ENCODE measurements at regions not wholly inside any gene's neighbourhood (a gene's known extent, or its start where the extent isn't known, plus 50 kb on each side); places are given as distances from the start of the nearest gene placed in this dataset.
"Not testable (repeated sequence)": the region's sequence is repeated elsewhere in the genome, so short reads cannot be mapped to it uniquely, and the experiment has no call there.

- Histone ChIP-seq H3K9me3 (peaks cover 0 to 3% of the 10 kb centered on the region in 2 donors), H3K4me3 (no peak overlapping the region), H3K27ac (no peak overlapping the region), H3K27me3 (no peaks in the 10 kb centered on the region), H3K36me3 (no peaks in the 10 kb centered on the region), H3K4me1 (no peaks in the 10 kb centered on the region)
- TF ChIP-seq CTCF (IDR thresholded peaks at IDR 0.05) (no peak), POLR2A (IDR thresholded peaks at IDR 0.05) (no peak), POLR2AphosphoS5 (IDR thresholded peaks at IDR 0.05) (no peak)
- DNase-seq (ENCODE audit: low spot score in 2 of 2), result no peak
- intact Hi-C loops (cut with DNase I; ENCODE audit: low total_unique reads), result no loop called here
These were observed 361.0 kb upstream of the FZD8 start for GRCh38 chr10:36003031-36003600.

- no peak overlapping the region for H3K4me3 ChIP-seq
- H3K27ac ChIP-seq, result no peak overlapping the region
- no peak for TF ChIP-seq CTCF (IDR thresholded peaks at IDR 0.05)
- TF ChIP-seq POLR2AphosphoS5 (IDR thresholded peaks at IDR 0.05), result no peak
- no peak for TF ChIP-seq POLR2A (IDR thresholded peaks at IDR 0.05)
- no peak for DNase-seq (ENCODE audit: low spot score in 2 of 2)
- intact Hi-C loops (cut with DNase I; ENCODE audit: low total_unique reads), result no loop called here
- peaks cover 0 to 3% of the 10 kb centered on the region in 2 donors for H3K9me3 ChIP-seq
- no peaks in the 10 kb centered on the region for H3K36me3 ChIP-seq
- H3K4me1 ChIP-seq, result no peaks in the 10 kb centered on the region
- H3K27me3 ChIP-seq, result no peaks in the 10 kb centered on the region
These were observed 360.3 kb upstream of the FZD8 start for GRCh38 chr10:36002445-36002844.

- intact Hi-C loops (cut with DNase I; ENCODE audit: low total_unique reads); H3K36me3 ChIP-seq; DNase-seq (ENCODE audit: low spot score in 2 of 2); H3K9me3 ChIP-seq; H3K27ac ChIP-seq; H3K4me3 ChIP-seq; H3K27me3 ChIP-seq; H3K4me1 ChIP-seq: not testable (repeated sequence)
These were observed 358.7 kb upstream of the FZD8 start for GRCh38 chr10:36000754-36001153.

GRCh38 chr10:35998026-35998425, 355.9 kb upstream of the FZD8 start:
- TF ChIP-seq POLR2A (IDR thresholded peaks at IDR 0.05), result no peak
- TF ChIP-seq CTCF (IDR thresholded peaks at IDR 0.05), result no peak
- intact Hi-C loops (cut with DNase I; ENCODE audit: low total_unique reads), result no loop called here

GRCh38 chr10:35995485-35995884, 353.4 kb upstream of the FZD8 start:
- Histone ChIP-seq H3K27ac (no peak overlapping the region), H3K36me3 (no peaks in the 10 kb centered on the region), H3K4me1 (no peaks in the 10 kb centered on the region), H3K9me3 (no peaks in the 10 kb centered on the region), H3K27me3 (no peaks in the 10 kb centered on the region), H3K4me3 (no peak overlapping the region)
- no peak for DNase-seq (ENCODE audit: low spot score in 2 of 2)
- TF ChIP-seq POLR2AphosphoS5 (IDR thresholded peaks at IDR 0.05) (no peak), POLR2A (IDR thresholded peaks at IDR 0.05) (no peak), CTCF (IDR thresholded peaks at IDR 0.05) (no peak)
- intact Hi-C loops (cut with DNase I; ENCODE audit: low total_unique reads), result no loop called here

More at GRCh38 chr10:35998026-35998425, 355.9 kb upstream of the FZD8 start:
- H3K4me1 ChIP-seq, result no peaks in the 10 kb centered on the region
- no peaks in the 10 kb centered on the region for H3K36me3 ChIP-seq
- H3K4me3 ChIP-seq, result no peak overlapping the region
- no peak overlapping the region for H3K27ac ChIP-seq
- peaks cover 0 to 3% of the 10 kb centered on the region in 2 donors for H3K9me3 ChIP-seq
- DNase-seq (ENCODE audit: low spot score in 2 of 2), result no peak
- no peaks in the 10 kb centered on the region for H3K27me3 ChIP-seq
